ENCODE measurements at regions not wholly inside any gene's neighbourhood (a gene's known extent, or its start where the extent isn't known, plus 50 kb on each side); places are given as distances from the start of the nearest gene placed in this dataset.

DNA sequence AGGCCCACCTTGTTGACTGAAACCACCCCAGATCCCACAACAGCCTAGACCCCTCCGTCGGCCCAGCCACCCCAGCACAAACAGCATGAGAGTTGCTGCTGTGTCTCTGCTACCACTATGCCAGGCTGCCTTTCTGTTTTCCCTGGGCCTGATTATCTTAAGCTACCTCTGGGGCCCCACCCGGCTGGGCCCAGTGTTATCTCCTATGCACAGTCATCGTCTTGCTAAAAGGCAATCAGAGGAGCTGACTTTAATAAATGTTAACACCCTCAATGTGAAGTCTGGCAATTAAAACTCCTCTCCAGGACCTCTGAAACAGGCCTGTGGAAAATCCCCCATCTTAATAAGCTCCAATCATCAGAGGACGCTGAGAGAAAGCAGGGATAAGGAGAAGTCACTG is 144.9 kb downstream of the FAM114A2 start:
- TF ChIP-seq, protein P1, sequence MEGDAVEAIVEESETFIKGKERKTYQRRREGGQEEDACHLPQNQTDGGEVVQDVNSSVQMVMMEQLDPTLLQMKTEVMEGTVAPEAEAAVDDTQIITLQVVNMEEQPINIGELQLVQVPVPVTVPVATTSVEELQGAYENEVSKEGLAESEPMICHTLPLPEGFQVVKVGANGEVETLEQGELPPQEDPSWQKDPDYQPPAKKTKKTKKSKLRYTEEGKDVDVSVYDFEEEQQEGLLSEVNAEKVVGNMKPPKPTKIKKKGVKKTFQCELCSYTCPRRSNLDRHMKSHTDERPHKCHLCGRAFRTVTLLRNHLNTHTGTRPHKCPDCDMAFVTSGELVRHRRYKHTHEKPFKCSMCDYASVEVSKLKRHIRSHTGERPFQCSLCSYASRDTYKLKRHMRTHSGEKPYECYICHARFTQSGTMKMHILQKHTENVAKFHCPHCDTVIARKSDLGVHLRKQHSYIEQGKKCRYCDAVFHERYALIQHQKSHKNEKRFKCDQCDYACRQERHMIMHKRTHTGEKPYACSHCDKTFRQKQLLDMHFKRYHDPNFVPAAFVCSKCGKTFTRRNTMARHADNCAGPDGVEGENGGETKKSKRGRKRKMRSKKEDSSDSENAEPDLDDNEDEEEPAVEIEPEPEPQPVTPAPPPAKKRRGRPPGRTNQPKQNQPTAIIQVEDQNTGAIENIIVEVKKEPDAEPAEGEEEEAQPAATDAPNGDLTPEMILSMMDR (conservative IDR thresholded peaks at IDR 0.05; ENCODE audit: low read depth, low read length) = no peak
- no peak for TF ChIP-seq EZH2 (IDR thresholded peaks at IDR 0.05; ENCODE audit: borderline replicate concordance, low read depth, low read length, poor library complexity, severe bottlenecking)
